GM21786 (cell line): ENCODE measurements at regions not wholly inside any gene's neighbourhood (a gene's known extent, or its start where the extent isn't known, plus 50 kb on each side); places are given as distances from the start of the nearest gene placed in this dataset.
"Not testable (repeated sequence)": the region's sequence is repeated elsewhere in the genome, so short reads cannot be mapped to it uniquely, and the experiment has no call there.

ENCODE experiments used
- ATAC-seq: cut with Tn5 transposase; IDR thresholded peaks from one replicate; pipeline ENCODE4 v1.9.1; 2021; ENCODE audit not compliant: unreplicated experiment

DNA sequence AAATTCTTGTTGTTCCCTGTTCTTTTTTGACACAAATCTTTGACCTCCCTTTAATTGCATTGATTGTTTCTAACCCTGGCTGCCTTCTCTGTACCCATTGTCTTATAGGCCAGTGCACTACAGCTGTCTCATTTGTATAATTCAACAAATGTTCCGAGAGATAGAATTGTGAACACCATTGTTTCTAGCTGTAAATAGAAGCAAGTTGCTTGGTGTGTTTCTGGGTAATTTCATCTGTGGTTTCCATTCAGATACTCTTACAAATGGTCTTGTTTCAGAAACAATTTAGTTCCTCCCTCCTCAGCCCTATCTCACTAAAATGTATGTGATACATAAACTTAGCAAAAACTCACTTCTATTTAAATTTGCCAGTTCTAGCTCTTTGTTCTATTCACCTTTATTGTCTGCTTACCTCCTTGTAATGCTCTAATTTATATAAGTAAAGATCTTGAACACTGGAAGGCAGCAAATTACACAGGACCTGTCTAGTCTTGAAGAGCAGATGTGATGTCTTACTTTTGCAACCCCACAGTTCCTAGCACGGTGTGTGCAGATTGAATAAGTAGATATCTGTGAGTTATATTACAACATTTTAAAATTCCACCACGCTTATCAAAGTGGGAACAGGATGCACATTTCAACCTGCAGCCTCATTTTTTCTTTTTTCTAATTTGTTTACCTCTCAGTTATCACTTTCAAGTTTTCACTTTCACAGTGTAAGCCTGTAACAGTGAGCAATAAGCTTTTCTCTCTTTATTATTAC is 515.6 kb upstream of the ZP4 start:
- no peak for ATAC-seq

DNA sequence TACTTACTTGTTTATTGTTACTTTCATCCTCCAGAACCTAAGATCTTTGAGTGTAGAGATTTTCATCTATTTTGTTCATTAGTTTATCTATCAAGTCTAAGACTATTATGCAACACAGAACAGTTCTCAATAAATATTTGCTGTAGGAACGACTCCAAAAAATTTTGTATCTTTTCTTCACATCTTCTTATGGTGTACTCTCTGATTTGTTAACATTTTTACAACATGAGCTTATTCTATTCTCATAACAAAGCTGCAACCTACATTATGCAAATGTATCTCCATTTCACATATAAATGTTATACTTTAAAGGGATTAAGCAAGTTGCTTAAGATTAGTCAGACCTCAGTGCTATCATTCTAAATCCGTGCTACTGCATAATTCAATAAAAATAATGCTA is 514.2 kb upstream of the ZP4 start:
- ATAC-seq, result no peak

DNA sequence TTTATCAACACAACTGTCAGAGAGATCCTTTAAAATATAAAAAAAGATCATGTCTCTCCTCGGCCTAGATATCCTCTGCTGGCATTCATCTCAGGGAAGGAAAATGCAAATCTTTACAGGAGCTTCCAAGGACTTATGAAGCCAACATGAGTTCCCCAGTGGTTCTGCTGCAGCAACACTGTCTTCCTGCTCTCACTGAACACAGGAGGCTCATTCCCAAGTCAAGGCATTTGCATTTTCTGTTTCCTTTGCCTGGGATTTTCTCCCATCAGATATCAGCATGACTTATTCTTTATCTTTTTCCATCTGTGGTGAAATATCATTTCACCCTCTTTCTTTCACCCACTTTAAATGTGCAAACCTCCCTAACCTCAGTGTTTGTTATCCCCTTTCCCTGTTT is 513.8 kb upstream of the ZP4 start:
- no peak for ATAC-seq

DNA sequence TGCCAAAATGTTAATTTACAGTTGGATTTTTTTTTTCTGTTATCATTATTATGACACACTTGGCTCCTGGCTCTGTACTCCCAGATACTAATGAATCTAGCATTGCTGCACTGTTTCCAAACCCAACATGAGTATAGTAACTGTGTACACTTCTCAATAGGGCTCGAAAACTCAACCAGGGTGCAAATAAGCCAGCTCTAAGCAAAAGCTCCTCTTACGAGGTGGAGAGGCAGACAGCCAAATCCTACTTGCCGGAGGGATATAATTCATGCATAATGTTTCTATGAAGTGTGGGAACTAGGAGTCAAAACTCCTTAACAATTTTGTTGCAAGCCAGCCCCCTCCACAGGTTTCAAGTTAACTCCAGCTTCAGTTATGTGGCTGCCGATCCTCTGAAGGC is 510.4 kb upstream of the ZP4 start:
- no peak for ATAC-seq

DNA sequence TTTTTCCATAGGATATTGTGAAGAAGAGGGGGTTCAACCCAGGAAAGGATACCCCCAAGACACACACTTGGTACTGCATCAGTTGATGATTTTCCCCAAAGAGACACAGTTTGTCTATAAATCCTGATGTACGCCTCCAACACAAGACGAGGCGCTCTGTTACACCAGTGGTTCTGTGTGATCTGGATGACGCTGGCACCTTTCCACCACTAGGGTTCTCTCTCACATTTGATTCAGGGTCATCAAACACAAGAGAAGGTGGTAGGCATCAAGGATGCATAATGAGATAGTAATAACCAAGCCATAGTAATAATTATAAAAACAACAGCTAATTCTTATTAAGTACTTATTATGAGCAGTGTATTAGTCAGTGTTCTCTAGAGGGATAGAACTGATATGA is 508.8 kb upstream of the ZP4 start:
- ATAC-seq, result no peak

DNA sequence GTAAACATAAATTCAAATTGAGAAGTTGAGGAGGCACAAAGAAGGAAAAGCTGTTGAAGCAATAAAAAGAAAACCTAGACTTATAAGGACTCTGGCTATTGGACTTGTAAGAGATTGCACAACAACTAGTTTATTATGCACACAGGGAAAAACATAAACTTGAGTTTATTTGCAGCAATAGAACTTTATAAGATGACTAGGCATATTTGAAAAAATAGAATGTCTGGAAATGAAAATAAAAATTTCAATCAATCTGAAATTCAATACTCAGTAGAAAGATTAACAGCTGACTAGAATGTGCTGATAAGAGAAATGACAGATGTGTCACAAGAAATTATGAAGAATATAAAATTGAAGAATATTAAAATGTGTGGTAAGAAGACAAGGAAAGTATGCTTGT is 505.4 kb upstream of the ZP4 start:
- no peak for ATAC-seq

DNA sequence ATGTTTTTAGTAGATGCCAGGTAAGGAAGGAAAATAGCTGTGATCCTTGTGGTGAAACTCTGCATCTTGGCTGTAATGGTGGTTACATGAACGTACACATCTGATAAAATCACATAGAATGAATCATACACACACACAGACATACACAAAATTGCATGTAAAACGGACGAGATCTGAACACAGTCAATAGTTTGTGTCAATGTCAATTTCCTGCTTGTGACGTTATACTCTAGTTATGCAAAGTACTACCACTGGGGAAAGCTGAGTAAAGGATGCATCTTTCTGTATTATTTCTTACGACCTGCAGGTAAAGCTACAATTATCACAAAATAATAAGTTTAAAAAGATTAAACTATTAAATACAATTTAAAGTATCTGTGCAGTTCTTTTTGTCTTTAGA is 493.7 kb upstream of the ZP4 start:
- ATAC-seq, result no peak

DNA sequence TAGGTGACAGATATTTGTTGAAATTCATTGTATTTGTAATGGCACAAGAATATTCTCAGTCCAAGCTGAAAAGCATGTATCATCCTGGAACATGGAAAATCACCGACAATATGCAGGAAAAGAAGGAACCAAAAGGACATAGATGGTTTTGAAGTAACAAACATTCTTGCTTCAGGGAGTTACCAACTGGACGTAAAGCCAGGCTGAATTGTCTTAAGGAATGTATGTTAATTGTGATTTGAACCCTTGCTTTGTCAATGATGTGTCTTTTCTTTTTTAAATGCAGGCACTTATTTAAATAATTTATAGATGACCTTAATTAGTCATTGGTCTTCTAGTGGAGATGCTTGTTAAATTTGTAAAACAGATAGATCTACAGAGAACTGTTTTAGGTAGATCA is 489.4 kb upstream of the ZP4 start:
- ATAC-seq, result no peak

DNA sequence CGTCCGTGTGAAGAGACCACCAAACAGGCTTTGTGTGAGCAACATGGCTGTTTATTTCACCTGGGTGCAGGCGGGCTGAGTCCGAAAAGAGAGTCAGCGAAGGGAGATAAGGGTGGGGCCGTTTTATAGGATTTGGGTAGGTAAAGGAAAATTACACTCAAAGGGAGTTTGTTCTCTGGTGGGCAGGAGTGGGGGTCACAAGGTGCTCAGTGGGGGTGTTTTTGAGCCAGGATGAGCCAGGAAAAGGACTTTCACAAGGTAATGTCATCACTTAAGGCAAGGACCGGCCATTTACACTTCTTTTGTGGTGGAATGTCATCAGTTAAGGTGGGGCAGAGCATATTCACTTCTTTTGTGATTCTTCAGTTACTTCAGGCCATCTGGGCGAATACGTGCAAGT is 488.7 kb upstream of the ZP4 start:
- not testable (repeated sequence) for ATAC-seq

DNA sequence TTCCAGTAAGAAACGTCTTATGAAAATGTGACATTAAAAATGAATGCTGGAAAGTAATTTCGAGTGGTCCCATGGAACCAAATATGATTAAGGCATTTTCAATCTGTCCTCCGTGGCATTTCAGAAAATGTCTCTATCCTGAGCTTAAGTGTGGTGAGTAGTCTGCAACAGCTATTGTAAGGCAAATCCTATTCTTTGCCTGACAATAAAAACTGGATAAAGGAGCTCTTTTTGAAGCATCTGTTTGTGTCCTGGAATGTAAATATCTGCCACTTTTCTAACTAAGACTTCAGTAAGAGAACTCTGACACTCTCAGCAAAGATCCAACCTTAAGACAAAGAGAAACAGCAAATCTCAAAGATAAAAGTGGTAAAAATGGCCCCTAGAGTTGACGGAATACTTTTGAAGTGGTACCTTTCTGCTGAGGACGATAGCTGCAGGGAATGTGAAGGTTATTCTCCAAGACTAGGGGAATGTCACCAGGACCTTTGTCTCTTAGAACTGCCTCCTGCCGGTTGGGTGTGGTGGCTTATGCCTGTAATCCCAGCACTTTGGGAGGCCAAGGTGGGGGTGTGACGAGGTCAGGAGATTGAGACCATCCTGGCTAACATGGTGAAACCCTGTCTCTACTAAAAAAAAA is 486.7 kb upstream of the ZP4 start:
- ATAC-seq, result no peak

DNA sequence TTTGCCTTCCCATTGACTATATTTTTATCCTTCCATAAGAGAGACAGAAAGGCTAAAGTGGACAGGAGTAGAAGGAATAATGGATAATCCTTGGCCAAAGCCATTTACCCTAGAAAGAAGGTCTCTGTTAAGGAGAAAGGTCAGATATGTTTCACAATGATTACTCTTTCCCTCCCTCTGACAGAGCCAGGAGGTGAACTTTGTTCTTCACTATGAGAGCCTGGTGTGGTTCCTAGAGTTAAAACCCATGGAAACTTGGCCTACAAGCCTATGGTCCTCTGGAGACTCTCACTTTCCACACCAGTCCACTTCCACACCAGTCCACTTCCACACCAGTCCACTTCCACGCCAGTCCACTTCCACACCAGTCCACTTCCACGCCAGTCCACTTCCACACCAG is 479.9 kb upstream of the ZP4 start:
- no peak for ATAC-seq

DNA sequence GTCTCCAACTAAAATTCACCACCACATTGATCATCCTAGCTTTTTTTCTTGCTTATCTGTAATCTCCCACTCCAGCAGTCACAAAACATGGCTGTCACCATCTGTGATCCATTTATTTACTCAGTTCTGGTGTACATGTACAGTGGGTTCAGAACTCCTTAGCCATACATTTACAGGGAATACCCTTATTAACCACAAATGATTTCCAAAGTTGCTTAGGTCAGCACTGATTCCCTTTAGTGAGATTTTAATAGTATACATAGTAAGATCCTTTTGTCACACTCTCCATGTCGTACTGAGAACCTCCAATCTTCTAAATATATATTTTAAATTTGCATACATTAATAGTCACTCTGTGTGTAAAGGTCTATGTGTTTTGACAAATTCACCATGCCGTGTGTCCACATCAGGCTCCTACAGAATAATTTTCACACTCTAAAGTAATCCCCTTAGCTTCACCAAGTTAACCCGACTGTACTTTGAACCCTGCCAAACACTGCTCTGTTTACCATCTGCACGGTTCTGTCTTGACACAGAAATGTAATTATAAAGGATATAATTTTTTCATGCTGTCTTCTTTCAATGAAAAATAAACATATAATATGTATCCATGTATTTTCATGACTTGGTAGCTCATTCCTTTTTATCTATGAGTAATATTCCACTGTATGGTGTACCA is 473.6 kb upstream of the ZP4 start:
- ATAC-seq, result no peak

DNA sequence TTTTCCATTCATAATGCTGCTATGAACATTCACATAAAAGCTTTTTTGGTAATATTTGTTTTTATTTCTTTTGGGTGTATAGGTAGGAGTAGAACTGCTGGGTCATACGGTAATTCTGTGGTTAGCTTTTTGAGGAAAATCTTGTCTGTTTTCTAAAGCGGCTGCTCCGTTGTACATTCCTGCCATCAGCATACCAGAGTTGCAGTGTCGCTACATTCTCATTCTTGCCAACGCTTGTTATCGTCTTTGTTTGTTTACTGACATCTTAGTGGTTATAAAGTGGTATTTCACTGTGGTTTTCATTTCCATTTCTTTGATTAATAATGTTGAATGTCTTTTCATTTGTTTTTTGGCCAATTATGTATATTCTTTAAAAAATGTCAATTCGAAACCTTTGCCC is 469.8 kb upstream of the ZP4 start:
- ATAC-seq, result no peak

DNA sequence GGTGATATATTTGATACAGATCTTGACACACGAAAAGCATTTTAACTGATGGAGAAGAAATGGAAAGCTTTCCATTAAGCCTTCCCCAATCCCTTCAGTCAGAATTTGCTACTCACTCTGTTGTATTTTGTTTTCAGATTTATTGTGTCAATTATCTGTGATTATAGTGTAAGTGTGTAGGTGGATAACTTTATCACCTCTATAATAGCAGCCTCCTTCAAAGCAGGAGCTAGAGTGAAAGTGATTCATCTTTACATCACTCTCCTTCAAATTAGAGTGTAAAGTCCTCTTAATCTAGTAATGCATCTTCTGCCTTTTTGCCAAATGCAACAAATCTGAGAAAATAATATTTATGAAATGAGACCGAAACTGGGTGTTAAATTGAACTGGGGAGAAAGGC is 459.7 kb upstream of the ZP4 start:
- ATAC-seq, result no peak

DNA sequence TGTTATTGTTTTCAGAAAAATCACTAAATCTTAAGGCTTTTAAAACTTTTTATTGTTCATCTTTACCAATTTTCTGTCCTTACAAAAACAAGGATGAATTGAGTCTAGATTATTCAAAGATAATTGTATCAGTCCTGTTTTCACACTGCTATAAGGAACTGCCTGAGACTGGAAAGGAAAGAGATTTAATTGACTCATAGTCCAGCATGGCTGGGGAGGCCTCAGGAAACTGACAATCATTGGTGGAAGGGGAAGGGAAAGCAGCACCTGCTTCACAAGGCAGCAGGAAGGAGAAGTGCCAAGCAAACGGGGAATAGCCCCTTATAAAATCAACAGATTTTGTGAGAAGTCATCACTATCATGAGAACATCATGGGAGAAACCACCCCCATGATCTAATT is 455.6 kb upstream of the ZP4 start:
- no peak for ATAC-seq

DNA sequence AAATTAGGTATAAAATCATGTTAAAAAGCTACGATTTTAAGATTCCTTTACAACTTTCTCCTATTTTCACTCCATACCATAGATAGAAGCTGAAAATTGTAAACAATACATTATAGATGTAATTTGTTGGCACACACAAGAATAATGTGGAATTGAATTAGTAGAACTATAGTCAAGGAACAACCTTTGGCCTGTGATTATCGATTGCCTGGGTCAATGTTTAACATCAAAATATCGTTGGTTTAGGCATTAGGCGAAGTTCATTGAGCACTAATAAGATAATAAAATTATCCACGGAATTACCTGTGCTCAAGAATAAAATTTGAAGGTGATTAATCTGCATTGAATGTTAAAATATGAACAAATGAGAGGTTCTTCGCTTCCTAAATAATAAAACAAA is 455.1 kb upstream of the ZP4 start:
- no peak for ATAC-seq

DNA sequence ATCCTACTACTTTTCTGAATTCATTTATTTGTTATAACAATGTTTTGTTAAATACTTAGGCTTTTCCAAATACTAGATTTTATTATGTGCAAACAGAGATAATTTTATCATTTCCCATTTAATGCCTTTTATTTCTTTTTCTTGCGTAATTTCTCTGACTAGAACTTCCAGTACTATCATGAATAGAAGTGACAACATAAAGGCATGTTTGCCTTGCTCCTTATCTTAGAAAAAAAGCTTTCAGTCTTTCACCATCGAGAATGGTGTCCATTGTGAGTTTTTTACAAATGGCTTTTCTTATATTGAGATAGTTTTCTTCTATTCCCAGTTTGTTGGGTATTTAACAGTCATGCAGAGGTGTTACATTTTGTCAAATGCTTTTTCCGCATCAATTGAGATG is 453.1 kb upstream of the ZP4 start:
- no peak for ATAC-seq

DNA sequence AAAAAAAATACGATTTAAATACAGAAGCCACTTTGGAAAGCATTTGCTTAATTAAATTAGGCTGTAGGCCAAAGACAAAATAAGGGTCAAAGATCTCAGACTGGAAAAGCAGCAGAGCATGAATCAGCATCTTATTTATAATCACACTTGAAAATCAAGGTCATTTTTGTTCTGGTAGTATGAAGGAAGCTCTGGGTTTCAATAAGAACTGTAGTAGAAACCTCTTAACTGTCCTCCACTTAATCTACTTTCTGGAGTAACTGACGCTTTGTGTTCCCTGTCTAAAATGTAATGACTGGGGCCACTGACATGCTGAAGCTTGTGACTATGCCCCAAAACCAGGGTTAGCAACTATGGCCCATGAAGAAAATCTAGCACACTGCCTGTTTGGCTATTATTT is 450.7 kb upstream of the ZP4 start:
- no peak for ATAC-seq

DNA sequence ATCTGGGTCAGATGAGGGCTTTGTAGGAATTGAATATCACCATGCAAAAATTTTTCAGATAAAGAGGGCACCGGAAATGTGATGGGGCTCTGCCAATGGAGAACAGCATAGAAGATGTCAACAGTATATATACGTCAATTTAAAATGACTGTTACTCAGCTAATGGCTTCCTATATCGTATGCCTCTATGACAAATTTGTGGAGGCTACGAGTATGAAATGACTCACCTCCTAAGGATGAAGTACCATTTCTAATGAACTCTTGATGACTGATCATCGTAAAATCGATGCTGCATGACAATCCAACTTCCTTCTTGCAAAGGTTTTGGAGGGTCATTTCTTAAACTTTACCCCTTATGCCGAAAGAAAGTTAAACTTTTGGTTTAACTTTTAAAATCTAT is 450.3 kb upstream of the ZP4 start:
- no peak for ATAC-seq

DNA sequence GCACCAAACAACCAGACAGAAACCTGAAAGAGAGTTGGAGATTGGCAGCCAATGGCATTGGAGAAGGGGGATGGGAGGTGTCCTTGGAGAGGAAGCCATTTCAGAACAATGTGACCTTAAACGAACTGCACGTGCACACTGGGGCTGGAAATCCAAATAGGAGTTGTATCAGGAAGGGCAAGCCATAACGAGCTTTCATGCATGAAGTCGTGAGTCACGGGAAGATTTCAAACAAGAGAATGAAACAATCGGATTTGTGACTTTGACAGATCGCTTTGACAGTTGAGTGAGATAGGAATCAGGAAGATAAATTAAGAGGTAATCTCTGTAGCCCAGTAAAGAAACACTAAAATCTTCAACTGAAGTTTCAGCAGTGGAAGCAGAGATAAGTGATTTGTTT is 445.8 kb upstream of the ZP4 start:
- ATAC-seq, result no peak

DNA sequence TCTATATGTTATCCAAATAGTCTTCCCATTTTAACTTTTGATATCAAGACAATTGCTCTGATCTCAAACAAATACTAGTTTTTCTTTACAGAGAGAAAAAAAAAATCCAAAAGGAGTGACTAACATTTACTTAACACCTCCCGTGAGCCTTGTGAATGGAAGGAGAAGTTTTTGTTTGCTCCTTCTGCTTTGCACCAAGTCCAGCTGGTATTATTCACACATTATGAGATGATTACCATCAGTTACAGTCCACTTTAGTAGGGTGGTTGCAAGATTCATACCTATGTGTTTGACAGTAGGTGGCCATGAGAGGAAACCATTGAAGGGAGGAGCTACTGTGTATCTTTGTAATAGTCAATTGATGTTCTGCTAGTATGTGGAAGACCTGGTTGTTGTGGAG is 443.4 kb upstream of the ZP4 start:
- no peak for ATAC-seq

DNA sequence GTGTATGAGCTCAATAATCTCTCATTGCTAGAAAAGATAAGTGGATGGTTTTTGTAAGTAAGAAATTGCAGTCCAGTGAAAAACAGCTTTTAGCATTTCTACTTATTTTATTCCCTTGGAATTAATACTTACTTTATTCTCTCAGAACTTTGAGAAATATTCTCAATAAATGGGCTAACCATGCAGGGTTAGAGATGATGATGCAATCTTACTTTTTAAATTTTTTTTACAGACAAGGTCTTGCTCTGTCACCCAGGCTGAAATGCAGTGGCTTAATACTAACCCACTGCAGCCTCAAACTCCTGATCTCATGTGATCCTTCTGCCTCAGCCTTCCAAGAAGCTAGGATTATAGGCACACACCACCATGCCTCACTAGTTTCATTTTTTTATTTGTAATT is 440.8 kb upstream of the ZP4 start:
- no peak for ATAC-seq

DNA sequence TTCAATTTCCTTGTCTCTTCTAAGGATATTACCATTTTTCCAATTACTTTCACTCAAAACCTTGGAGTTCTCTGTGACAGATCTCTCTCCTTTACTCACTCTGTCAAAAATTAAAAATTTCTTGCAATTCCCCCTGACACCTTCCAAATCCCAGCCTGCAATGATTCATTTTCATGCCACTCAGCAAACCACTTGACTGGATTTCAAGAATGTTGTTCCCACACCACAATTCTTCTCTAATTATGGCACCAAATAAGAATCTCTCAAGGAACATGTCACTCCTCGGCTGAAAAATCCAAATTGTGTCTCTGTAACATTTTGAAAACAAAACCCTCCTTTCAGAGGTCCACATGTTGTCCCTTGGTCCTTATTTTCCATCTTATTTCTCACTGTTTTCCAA is 438.9 kb upstream of the ZP4 start:
- no peak for ATAC-seq
